ENCODE measurements at regions not wholly inside any gene's neighbourhood (a gene's known extent, or its start where the extent isn't known, plus 50 kb on each side); places are given as distances from the start of the nearest gene placed in this dataset.

DNA sequence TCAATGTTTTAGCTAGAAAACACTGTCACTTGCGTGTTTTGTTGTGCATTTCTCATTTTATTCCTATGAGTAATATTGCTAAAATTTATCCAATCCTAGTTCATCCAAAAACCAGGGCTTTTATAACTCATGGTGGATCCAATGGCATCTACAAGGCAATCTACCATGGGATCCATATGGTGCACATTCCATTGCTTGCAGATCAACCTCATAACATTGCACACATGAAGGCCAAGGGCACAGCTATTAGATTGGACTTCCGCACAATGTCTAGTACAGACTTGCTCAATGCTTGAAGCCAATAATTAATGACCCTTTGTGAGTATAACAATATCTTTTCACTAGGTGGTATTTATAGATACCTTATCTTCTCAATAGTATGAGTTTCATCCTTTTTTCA, 57.2 kb upstream of the UGT2B7 start:
- H3K27me3 ChIP-seq, result no peaks in the 10 kb centered on the region
- no peak for DNase-seq

DNA sequence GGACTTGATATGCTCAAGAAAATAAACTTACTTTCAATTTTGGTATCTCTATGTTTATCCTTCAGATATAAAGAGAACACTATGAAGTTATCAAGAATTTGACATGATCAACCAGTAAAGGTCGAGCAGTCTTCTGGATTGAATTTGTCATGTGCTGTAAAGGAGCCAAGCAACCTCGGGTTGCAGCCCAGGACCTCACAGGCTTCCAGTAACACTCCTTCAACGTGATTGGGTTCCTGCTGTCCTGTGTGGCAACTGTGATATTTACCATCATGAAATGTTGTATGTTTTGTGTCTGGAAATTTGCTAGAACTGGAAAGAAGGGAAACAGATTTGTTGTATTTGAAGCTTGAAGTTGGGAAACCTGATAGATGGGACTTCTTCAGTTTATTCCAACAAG, 52.0 kb upstream of the UGT2B7 start:
- Histone ChIP-seq H3K36me3 (no peaks in the 10 kb centered on the region), H3K27me3 (no peaks in the 10 kb centered on the region), H3K9me3 (no peaks in the 10 kb centered on the region), H3K27ac (no peak overlapping the region), H3K4me3 (no peak overlapping the region), H3K4me1 (no peaks in the 10 kb centered on the region)
- TF ChIP-seq, protein P1, sequence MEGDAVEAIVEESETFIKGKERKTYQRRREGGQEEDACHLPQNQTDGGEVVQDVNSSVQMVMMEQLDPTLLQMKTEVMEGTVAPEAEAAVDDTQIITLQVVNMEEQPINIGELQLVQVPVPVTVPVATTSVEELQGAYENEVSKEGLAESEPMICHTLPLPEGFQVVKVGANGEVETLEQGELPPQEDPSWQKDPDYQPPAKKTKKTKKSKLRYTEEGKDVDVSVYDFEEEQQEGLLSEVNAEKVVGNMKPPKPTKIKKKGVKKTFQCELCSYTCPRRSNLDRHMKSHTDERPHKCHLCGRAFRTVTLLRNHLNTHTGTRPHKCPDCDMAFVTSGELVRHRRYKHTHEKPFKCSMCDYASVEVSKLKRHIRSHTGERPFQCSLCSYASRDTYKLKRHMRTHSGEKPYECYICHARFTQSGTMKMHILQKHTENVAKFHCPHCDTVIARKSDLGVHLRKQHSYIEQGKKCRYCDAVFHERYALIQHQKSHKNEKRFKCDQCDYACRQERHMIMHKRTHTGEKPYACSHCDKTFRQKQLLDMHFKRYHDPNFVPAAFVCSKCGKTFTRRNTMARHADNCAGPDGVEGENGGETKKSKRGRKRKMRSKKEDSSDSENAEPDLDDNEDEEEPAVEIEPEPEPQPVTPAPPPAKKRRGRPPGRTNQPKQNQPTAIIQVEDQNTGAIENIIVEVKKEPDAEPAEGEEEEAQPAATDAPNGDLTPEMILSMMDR (IDR thresholded peaks at IDR 0.05), result no peak
- TF ChIP-seq EP300 (IDR thresholded peaks at IDR 0.05) (no peak), POLR2A (IDR thresholded peaks at IDR 0.05) (no peak), POLR2AphosphoS5 (IDR thresholded peaks at IDR 0.05) (no peak)
- WGBS, 5 donors, result 37 to 60% (median 49%) methylated on average over 3 of the region's 3 CpGs
- intact Hi-C loops (cut with DNase I; ENCODE audit: low total_unique reads), result no loop called here
- DNase-seq, result no peak

More for the DNA sequence above, 57.2 kb upstream of the UGT2B7 start:
- 92 to 100% (median 95%) methylated on average over 2 of the region's 2 CpGs for WGBS, 5 donors
- H3K36me3 ChIP-seq, result no peaks in the 10 kb centered on the region
- H3K4me1 ChIP-seq, result no peaks in the 10 kb centered on the region
- H3K9me3 ChIP-seq, result peaks cover 0 to 8% (median 0%) of the 10 kb centered on the region in 4 donors
- intact Hi-C loops (cut with DNase I; ENCODE audit: low total_unique reads), result no loop called here
- no peak overlapping the region for H3K4me3 ChIP-seq
- no peak for TF ChIP-seq POLR2A (IDR thresholded peaks at IDR 0.05)
- TF ChIP-seq, protein P1 (IDR thresholded peaks at IDR 0.05), result no peak
- no peak for TF ChIP-seq EP300 (IDR thresholded peaks at IDR 0.05)
- TF ChIP-seq POLR2AphosphoS5 (IDR thresholded peaks at IDR 0.05), result no peak
- H3K27ac ChIP-seq, result no peak overlapping the region
